ENCODE measurements at regions not wholly inside any gene's neighbourhood (a gene's known extent, or its start where the extent isn't known, plus 50 kb on each side); places are given as distances from the start of the nearest gene placed in this dataset.

DNA sequence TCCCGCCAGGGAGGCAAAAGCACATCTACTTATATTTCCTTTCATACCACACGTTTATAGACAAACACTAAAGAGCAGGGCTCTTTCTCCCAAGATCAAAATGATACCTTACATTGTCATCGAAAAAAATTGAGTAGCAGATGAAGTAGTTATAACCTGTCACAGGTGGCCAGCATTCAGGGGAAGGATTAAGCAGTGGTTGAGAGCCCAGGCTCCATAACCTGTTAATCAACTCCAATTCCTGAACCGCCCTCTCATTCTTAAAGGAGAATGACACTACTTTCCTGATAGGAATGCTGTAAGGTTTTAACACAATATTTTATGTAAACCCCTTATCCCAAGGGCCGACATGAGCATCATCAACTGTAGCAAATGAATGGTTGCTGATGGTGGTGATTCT, 268.9 kb upstream of the KCNIP4 start:
- DNase-seq (ENCODE audit: low read depth) = no peak

DNA sequence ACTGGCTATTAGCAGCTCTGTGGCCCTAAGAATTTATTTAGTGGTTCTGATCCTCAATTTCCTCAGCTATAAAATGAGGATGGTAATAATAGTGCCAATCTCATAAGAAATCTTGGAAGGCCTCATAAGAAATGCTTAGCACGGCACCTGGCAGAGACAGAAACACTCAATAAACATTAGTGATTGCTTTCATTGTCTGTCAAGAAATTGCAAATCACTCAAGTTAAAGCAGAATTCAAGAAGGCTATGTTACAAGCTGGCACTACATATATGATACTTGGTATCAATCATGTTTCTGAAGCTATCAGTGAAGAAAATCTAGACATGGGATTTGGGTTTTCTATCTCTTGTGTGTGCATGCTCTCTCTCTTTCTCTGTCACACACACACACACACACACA, 267.7 kb upstream of the KCNIP4 start:
- no peak for DNase-seq (ENCODE audit: low read depth)

GRCh38 chr4:22215084-22215483, 266.5 kb upstream of the KCNIP4 start:
- DNase-seq (ENCODE audit: low read depth) = no peak

DNA sequence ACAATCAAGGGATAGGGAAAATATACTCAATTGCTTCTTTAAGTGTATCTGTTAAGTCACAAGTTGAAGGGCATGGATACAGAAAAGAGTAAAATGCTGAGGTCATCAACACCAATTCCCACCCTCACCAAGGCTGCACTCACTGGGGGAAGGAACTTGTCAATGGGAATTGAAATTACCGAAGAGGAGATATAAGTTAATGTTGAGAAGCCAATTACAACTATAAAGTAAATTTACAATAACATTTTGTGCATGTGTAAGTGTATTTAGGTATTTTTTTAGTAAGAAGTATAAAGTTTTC, 255.1 kb upstream of the KCNIP4 start:
- DNase-seq (ENCODE audit: low read depth) = no peak

GRCh38 chr4:22202975-22203710, 254.6 kb upstream of the KCNIP4 start:
- no peak for DNase-seq (ENCODE audit: low read depth)

DNA sequence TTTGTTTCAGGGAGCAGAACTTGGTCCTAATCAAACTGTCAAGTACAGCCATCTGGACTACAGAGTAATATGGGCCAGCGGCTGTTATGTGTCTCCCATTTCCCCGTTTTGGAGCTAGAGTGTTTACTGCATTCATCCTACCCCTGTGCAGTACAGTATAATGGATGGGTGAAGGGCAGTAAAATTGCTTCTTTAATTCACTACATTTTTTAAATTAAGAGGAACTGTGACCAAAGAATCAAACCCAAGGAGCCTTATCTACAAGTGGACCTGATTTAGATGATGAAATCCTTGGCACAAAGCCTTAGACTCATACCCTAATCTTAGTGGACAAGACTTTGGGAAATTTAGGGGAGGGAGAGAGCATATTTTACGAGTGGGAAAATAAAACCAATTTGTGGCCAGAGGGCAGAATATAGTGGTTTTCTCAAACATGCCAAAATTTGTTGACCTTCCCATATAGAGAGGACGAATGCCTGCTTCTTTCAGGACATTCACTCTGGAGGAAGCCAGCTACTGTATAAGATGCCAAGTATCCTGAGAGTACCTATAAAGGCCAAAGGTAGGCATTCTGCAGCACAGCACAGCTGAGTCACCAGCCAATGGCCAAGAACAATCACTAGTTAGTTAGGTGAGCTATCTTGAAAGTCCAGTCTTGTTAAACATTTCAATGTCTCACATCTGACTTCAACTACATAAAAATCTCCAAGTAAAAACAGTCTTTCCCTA, 253.8 kb upstream of the KCNIP4 start:
- DNase-seq (ENCODE audit: low read depth) = no peak

GRCh38 chr4:22201256-22201655, 252.7 kb upstream of the KCNIP4 start:
- DNase-seq (ENCODE audit: low read depth) = no peak

GRCh38 chr4:22196551-22196950, 248.0 kb upstream of the KCNIP4 start:
- DNase-seq (ENCODE audit: low read depth) = no peak

- DNase-seq (ENCODE audit: low read depth) = no peak
Observed at GRCh38 chr4:22192084-22192511, 243.5 kb upstream of the KCNIP4 start.

DNA sequence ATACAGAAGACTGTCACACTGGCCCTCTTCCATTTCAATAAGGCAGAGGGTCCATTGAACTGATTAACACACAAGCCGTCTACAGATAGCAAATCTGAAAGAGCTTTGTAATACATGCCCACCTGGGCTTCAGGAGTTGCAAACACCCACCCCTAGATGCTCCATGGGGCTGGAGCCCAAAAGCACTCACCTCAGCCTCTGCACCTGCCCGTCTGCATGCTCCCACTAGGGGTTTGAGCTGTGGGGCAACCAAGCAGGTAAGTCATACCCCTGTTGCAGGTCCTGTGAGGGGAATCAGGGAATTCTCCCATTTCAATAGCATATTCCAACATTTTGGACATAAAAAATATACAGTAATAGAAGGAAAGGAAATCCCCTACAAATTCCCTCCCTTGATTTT, 243.0 kb upstream of the KCNIP4 start:
- no peak for DNase-seq (ENCODE audit: low read depth)

GRCh38 chr4:22190855-22191254, 242.3 kb upstream of the KCNIP4 start:
- DNase-seq (ENCODE audit: low read depth) = no peak

DNA sequence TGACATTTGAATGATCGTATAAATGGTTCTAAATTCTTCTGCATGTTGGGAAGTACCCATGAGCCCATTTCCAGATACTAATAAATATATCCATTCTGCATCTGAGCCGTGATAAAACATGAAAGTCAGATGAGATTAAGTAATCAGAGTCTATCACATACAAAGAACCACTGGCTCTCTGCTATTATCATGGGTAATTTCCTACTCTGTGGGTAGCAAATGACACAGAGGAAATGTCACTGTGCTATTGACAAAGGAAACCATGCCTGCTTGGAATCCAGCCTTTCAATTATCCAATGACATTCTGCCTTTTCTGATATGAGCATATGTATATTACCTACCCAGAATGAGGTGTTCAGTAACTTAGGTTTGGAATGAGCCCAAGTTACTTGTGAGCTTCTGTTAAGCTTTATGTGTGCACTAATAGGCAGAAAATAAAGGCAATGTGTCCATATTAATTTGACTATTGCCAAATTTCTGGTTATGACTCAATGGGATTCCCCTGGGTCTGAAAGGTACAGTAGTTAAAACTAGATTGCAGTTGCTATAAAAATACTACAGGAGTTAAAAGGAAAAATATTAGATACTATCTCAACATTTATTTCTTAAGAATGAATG, 238.7 kb upstream of the KCNIP4 start:
- no peak for DNase-seq (ENCODE audit: low read depth)

DNA sequence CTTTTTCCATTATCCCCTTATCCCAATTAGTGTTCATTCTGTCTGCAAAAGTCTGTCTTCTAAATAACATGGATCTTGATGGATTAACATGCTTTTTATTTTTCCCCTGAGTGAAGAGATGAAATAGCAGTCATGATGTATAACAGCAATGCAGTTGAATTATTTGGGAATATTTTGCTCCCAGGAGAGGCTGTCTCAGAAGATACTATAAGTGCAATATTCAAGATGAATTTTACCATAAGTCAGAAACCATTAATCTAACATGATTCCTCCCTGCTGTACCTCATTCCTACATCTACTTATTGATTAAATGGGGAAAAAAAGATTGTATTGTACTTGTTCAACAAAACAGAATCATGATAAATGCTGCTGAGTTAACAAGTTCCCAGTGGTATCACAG, 233.2 kb upstream of the KCNIP4 start:
- DNase-seq (ENCODE audit: low read depth) = no peak

GRCh38 chr4:22179124-22179874, 230.7 kb upstream of the KCNIP4 start:
- no peak for DNase-seq (ENCODE audit: low read depth)

- no peak for DNase-seq (ENCODE audit: low read depth)
Observed at GRCh38 chr4:22174640-22175039, 226.1 kb upstream of the KCNIP4 start.

GRCh38 chr4:22170353-22170752, 221.8 kb upstream of the KCNIP4 start:
- no peak for DNase-seq (ENCODE audit: low read depth)

GRCh38 chr4:22167201-22167600, 218.6 kb upstream of the KCNIP4 start:
- DNase-seq (ENCODE audit: low read depth) = no peak

DNA sequence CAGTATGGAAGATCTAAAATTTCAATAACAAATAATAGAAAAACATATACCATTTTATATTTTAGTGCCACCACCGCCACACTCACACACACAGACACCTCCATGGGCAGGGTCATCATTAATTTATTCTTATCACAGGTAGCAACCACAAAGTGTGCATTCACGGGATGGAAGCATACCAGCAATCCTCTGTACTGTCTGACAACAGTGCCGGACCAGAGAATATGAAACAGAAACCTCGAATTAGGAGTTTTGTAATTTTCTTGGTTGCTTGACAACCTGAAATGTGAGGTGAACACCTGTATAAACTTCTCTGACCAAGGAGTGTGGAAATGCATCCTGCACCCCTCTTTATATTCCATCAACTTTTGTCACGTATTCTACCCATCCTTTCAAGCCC, 213.9 kb upstream of the KCNIP4 start:
- DNase-seq (ENCODE audit: low read depth) = no peak

- no peak for DNase-seq (ENCODE audit: low read depth)
Observed at GRCh38 chr4:22130741-22131140, 182.2 kb upstream of the KCNIP4 start.

DNA sequence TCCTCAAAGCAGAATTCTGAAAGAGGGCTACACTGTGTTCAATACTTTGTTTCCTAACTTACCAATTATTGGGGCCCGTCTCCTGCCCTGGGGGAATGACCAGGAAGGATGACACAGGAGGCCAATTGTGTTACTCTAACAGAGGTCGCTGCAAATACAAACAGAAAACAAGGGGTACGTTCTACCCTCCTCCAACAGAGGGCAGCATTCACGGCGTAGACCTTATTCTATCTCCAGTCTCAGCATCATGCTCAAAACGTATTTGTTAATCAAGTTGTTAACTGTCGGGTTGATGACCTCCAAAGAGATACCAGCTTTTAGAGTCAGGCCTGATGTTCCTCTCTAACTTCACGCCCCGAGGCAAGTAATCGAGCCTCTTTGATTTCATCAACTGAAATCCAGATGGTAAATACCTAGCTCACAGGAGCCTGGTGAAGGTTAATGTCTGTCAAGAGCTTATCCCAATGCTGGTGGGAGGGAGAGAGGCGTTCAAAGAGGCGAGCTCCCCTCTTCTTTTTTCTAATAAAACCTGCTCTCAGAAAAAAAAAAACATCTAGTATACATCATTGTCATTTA, 181.0 kb upstream of the KCNIP4 start:
- DNase-seq (ENCODE audit: low read depth) = no peak

DNA sequence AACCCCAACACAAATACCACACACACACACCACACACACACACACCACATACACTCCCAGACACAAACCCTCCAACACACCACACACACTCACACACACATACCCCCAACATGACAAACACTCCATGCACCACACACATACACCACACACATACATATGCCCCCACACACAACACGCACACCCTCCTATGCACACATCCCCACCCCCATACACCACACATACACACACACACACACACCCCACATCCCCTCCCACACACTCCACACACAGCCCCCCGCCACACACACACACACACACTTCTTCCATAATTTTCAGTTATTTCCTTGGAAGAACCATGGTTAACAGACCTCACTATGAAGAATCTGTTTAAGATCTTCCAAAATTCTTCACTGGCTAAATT, 173.5 kb upstream of the KCNIP4 start:
- DNase-seq (ENCODE audit: low read depth) = no peak

DNA sequence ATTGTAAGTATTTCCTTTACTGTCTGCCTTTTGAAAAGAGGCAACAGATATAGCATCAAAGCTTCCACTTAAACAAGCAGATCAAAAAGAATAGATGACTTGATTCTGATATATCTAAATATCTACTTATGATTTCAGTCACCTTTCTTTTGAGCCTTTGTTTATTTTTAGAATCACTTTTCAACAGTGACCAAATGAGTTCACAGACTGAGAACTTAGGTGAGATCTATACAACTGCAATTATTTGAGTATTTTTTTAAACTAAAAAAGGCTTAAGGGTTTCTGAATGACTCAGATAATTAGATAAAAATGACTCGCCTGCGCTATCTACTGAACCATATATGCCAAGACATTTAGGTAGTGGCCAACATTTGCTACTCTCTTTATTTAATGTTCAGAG, 166.7 kb upstream of the KCNIP4 start:
- no peak for DNase-seq (ENCODE audit: low read depth)

Data from activated T-cell treated with anti-CD3 and anti-CD28 coated beads for 1 hour (primary cell).